GM21515 (cell line): ENCODE measurements at regions not wholly inside any gene's neighbourhood (a gene's known extent, or its start where the extent isn't known, plus 50 kb on each side); places are given as distances from the start of the nearest gene placed in this dataset.

Experiments
- ATAC-seq: cut with Tn5 transposase; IDR thresholded peaks from one replicate; pipeline ENCODE4 v1.9.1; 2021; ENCODE audit not compliant: unreplicated experiment

- no peak for ATAC-seq
These were observed 140.2 kb downstream of the SEC61B start for GRCh38 chr9:99362321-99362720.

DNA sequence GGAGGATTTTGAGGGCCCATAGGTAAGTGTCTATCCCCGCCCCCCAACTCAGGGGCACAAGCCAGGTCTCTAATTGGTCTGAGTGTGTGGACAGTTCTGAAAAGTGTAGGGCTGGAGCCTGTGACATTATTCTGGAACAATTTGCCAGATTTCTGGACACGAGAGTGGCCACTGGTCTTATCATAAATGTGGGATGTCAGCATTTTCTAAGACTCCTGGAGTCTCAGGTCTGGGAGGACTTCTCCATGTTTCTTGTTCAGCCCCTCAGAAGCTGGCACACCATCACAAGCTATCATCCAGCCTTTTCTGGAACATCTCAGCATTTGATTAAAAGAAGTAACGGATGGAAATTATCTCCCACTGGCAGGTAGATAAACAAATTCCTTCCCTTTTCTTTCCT is 141.4 kb downstream of the SEC61B start:
- no peak for ATAC-seq

GRCh38 chr9:99365233-99365980 is 143.3 kb downstream of the SEC61B start:
- ATAC-seq, result no peak

- ATAC-seq, result no peak
These were observed 144.1 kb downstream of the SEC61B start for GRCh38 chr9:99366183-99366582.

DNA sequence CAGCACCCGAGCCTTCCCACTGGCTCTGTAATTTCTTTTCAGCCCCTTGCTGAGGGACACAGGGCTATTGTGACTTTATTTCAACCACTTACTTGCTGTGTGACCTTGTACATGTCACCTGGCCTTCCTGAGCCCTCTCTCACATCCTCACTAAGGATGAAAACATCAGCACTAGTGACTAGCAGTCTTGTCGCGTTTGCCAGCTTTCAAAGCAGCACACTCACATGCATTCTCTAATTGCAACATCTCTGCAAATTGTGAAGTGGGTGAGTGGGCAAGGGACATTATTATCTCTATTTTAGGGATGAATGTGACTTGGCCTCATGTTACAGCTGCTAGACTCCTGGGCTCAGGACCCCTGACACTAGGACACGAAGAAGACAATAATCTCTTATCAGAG is 144.5 kb downstream of the SEC61B start:
- no peak for ATAC-seq

GRCh38 chr9:99368341-99369326 is 146.6 kb downstream of the SEC61B start:
- peak; percentile 52 for ATAC-seq

- ATAC-seq, result no peak
These were observed 147.2 kb downstream of the SEC61B start for GRCh38 chr9:99369327-99369722.

DNA sequence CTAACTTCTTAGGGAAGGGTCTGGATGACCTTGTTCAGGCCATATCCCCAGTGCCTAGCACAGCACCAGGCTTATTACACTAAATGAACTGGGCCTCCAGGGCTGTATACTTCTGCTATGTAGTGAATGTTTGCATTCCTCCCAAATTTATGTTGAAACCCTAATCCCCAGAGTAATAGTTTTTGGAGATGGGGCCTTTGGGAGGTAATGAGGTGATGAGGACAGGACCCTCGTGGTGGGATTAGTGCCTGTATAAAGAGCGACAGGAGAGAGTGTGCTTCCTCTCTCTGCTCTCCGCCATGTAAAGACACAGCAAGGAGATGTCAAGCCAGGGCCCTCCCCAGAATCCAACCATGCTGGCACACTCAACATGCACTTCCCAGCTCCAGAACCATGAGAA is 148.3 kb downstream of the SEC61B start:
- no peak for ATAC-seq

GRCh38 chr9:99371376-99371775 is 149.3 kb downstream of the SEC61B start:
- no peak for ATAC-seq

DNA sequence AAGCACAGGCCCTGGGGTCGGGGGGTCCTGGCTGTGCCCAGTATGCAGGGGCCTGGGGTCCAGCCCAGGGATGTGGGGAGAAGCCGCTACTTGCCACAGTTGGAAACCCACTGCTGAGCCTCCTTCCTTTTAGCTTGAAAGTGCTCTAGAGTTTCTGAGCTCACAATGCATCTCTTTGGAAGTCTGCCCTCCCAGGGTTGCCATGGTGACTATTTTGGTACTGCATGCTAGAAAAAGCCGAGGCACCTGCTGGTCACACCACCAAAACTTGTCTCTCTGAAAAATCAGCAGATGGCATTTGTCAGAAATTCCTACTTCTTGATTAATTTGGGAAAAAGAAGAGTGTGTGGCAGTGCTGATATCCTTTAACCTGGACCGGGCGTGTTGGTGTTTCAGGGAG is 151.8 kb downstream of the SEC61B start:
- ATAC-seq, result no peak

DNA sequence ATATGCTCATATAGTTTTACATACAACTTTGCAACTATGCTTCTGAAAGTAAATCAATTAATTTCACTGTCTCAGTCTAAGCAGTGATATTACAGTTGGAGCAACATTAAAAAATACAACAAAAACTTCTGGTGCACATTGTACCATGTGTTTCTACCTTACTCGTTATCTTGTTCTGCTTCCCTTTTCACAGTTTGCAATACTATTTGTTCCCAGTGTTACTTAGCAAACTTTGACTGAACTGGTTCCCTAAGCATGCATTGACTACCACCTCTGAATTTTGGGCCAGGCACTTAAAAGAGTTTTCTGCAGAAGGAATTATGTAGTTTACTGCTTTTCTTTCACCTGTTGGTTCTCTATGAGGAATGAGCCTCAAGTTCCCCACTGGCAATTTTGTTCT is 152.7 kb downstream of the SEC61B start:
- no peak for ATAC-seq

DNA sequence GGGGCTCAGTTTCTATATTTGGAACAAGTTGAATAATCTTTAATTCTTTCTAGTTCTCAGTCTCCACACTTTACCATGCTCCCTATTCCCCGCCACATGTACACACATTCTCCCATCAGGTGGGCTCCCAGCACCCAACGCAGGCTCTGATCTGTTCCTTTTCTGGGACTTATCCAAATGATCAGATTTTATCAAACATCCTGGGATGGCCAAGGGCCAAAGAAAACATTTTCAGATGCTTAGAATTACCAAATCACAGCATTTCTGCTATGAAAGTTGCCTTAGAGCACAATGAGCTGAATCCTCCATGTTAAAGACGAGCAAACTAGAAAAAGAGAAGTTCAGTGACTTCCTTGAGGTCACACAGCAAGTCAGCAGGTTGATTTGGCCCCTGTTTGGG is 153.4 kb downstream of the SEC61B start:
- ATAC-seq, result no peak

DNA sequence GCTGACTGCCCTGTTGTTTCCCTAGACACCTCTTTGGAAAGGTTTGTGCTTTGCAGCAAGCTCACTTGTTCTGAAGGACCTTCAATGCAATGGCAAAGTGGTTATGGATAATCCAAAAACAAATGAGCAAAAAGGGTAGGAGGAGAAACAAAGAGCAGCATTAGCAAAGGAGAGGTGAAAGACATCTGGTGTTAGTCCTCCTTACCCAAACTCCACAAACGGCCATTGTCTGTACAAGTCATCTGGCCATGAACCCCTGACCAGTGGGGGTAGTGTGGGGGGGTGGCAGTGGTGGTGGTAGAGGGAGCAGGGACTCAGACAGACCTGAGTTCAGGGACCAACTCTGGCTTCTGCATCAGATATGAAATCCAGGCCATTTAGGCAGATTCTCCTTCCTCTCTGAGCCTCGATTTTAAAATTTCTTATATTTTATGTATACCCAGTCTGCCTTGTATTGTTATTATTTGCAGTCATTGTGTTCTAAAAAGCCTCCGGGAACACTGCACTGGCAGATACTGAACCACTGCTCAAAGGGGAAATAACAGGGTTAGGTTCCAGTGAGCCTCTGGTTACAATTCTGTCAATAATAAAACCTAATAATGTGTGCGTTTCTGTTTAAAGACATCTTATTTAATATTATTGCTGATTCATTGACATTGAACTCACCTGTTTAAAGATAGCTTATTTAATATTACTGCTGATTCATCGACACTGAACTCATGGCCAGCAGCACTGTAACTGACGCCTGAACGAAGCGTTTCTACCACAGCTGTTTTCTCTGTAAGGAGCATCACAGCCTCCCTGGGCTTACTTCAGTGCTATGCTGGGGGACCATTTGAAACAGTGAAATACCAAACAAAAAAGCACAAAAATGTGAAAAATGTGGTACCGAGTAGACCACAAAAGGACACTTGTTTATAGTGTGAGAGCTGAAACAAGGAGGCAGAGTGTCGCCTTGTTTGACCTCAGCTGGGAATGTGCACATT is 156.0 kb downstream of the SEC61B start:
- ATAC-seq, result no peak

GRCh38 chr9:99383536-99383935 is 161.5 kb downstream of the SEC61B start:
- ATAC-seq, result no peak

DNA sequence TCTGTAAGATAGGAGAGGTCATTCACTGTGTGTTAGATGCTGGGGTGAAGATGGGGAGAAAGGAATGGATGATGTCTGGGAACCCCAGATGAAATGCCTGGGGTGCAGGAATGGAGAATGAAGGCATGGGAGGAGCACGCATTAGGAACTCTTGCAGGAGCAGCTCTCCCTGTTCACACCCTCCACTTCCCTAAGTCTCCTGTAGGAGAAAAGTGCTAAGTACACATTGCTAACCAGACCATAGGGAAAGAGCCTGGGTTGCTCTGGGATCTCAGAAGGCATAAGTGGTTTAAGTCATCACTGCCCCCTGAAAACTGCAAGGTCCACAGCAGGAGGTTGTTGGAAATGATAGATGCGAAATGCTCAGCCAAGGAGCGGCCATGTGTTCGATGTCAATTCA is 163.1 kb downstream of the SEC61B start:
- ATAC-seq, result no peak

DNA sequence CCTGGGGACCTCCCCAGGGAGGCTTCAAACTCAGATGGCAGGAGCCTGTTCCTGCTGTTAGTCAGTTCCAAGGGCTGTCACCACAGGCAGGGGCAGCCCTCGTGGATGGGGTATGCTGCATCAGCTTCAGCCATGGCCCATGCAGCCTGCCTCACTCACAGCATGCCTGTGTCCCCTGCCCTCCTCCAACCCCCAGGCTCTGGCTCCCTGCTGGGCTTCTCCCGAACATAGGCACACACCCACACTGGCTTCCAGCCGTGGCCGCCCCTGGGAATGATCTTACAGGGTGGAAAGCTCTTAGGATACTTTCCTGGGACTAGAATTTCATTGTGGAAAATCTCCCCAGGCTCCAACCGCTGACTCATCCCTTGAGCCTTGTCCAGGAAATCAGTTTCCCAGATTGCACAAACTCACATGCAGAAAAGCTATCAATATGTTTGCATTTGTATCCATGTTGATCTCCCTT is 163.8 kb downstream of the SEC61B start:
- ATAC-seq, result no peak

- no peak for ATAC-seq
These were observed 165.3 kb downstream of the SEC61B start for GRCh38 chr9:99387431-99387830.

DNA sequence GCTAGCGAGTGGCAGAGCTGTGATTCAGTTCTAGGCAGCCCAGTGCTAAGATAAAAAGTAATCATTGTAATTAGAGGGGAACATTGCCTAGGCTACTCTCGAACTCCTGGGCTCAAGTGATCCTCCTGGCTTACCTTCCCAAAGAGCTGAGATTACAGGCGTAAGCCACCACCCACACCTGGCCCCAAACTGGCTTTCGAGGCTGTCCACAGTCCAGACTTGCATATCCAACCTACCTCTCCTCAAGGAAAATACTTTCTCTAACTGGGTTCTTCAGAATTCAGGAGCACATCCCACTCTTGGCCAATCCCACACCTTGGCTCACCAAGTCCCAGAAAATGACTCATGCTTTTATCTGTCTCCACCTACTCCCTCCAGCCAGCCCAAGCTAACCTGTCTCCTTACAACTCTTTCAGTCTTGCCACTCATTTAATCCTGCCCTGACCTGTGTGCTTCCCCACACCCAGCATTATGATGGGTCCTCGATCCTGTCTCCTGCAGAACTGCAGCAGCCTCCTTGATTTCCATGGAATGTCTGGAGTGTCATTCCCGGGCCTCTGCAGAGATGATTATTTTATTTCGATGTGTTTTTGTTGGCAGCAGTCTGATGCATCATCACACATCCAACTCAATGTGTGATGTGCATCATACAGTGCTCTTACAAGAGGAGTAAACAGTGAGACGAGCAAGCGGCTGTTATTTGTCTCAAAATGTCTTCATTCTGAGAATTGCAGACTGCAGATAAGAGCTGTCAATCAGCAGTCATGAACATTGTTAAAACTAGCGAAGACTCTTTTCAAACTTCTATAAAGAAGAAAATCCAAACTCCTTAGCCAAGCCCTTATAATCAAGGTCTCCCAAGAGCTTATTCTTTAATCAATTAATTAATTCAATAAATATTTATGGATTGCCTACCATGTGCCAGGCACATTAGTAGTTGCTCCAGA is 167.3 kb downstream of the SEC61B start:
- ATAC-seq, result no peak

DNA sequence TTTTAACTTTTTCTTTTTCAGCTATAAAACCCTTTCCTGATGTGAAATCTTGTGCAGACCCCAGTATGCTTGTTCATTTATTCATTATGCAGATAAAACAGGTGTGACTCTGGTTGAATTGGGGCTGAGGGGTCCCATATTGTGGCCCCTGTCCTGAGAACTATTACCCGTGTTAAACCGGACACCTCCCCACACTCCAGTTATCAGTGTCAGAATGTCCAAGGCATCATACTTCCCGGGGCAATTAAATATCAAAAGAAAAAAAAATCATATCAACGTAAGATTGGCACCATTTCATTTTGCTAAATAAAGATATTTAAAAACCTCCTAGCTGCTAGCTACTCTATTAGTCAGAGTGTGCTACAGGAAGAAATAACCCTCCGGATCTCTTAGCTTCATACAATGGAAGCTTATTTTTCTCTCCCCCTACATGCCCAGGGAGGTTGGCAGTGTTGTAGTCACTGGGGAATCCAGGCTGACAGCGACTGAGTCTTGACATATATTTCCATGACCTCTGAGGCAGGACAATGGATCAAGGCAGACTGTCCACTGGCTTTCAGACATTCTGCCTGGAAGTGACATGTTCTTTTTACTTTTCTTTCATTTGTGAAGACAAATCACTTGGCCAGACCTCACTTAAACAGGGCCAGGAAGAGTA is 170.0 kb downstream of the SEC61B start:
- no peak for ATAC-seq
